OCI-LY3 (cell line): ENCODE measurements at regions not wholly inside any gene's neighbourhood (a gene's known extent, or its start where the extent isn't known, plus 50 kb on each side); places are given as distances from the start of the nearest gene placed in this dataset.

Source experiments
- H2AFZ ChIP-seq: fragments of 200-600, 300-600 bp; shearing (Covaris generic); 2 replicates; pipeline ENCODE4 v1.6.0; 2014; ENCODE audit warnings: antibody characterized with exemption, low read depth, low read length
- H3K27ac ChIP-seq: fragments of 200-600, 300-600 bp; sonication (generic); 2 replicates; pipeline ENCODE4 v1.5.1; 2014; ENCODE audit warnings: mild to moderate bottlenecking, low read length, moderate library complexity, mixed read lengths
- H3K27me3 ChIP-seq: fragments of 200-600, 300-600 bp; sonication (generic); 2 replicates; pipeline ENCODE4 v1.6.1; 2014; ENCODE audit warnings: low read depth, low read length, mixed read lengths
- H3K36me3 ChIP-seq: fragments of 200-600, 300-600 bp; sonication (generic); replicated peaks from 2 replicates; pipeline ENCODE3; 2014; ENCODE audit warnings: low read depth, low read length, mixed read lengths
- H3K4me1 ChIP-seq: fragments of 300-600, 200-600 bp; sonication (generic); 2 replicates; pipeline ENCODE4 v1.6.1; 2014; ENCODE audit warnings: low read length, mixed read lengths
- H3K4me2 ChIP-seq: fragments of 200-600, 300-600 bp; sonication (generic); 2 replicates; pipeline ENCODE4 v1.6.1; 2014; ENCODE audit warnings: low read length, mixed read lengths
- H3K4me3 ChIP-seq: fragments of 300-600, 200-600 bp; sonication (generic); 2 replicates; pipeline ENCODE4 v1.5.1; 2014; ENCODE audit warnings: antibody characterized with exemption, mild to moderate bottlenecking, low read length, moderate library complexity
- H3K79me2 ChIP-seq: fragments of 300-600, 200-600 bp; shearing (Covaris generic); 2 replicates; pipeline ENCODE4 v1.6.1; 2014; ENCODE audit warnings: mild to moderate bottlenecking, low read length, mixed read lengths
- H3K9ac ChIP-seq: fragments of 300-600, 200-600 bp; shearing (Covaris generic); 2 replicates; pipeline ENCODE4 v1.6.0; 2014; ENCODE audit warnings: mild to moderate bottlenecking, low read length, moderate library complexity
- H3K9me3 ChIP-seq: fragments of 200-600, 300-600 bp; shearing (Covaris generic); 2 replicates; pipeline ENCODE4 v1.6.1; 2014; ENCODE audit warnings: low read length, mixed read lengths; ENCODE audit not compliant: insufficient read depth
- H4K20me1 ChIP-seq: fragments of 200-600, 300-600 bp; sonication (generic); 2 replicates; pipeline ENCODE4 v1.6.1; 2016; ENCODE audit warnings: low read length, mixed read lengths; ENCODE audit not compliant: insufficient read depth
- CTCF ChIP-seq: fragments of 200-600, 300-600 bp; sonication (generic); IDR thresholded peaks from 2 replicates; pipeline ENCODE4 v1.5.1; 2014; ENCODE audit warnings: antibody characterized with exemption, low read length, low read depth
- EZH2phosphoT487 ChIP-seq: fragments of 200-600 bp; shearing (Covaris generic); IDR thresholded peaks from 2 replicates; pipeline ENCODE4 v1.6.1; 2018; ENCODE audit warnings: antibody characterized with exemption, mixed run types, low read depth

GRCh38 chr6:29884261-29884660 is 56.6 kb downstream of the HLA-G start:
- no peak for TF ChIP-seq EZH2phosphoT487
- no peak for TF ChIP-seq CTCF
- H3K4me3 ChIP-seq, result no peak overlapping the region
- no peak overlapping the region for H3K9ac ChIP-seq
- no peaks in the 10 kb centered on the region for H3K27me3 ChIP-seq
- H4K20me1 ChIP-seq, result no peaks in the 10 kb centered on the region
- H3K36me3 ChIP-seq, result no peaks in the 10 kb centered on the region
- H3K4me2 ChIP-seq, result no peak overlapping the region
- no peaks in the 10 kb centered on the region for H3K9me3 ChIP-seq
- H2AFZ ChIP-seq, result no peak overlapping the region
- no peaks in the 10 kb centered on the region for H3K79me2 ChIP-seq
- H3K27ac ChIP-seq, result no peak overlapping the region
- H3K4me1 ChIP-seq, result no peaks in the 10 kb centered on the region

GRCh38 chr6:29886701-29887100 is 55.6 kb upstream of the HLA-A start:
- TF ChIP-seq EZH2phosphoT487 (no peak), CTCF (no peak)
- Histone ChIP-seq H3K27me3 (no peaks in the 10 kb centered on the region), H3K79me2 (no peaks in the 10 kb centered on the region), H3K36me3 (no peaks in the 10 kb centered on the region), H4K20me1 (no peaks in the 10 kb centered on the region), H3K4me3 (no peak overlapping the region), H3K9me3 (no peaks in the 10 kb centered on the region), H3K4me2 (no peak overlapping the region), H3K27ac (no peak overlapping the region), H3K9ac (no peak overlapping the region), H2AFZ (no peak overlapping the region), H3K4me1 (peaks cover 10% of the 10 kb centered on the region)

- Histone ChIP-seq H3K4me3 (no peak overlapping the region), H3K27ac (no peak overlapping the region), H4K20me1 (no peaks in the 10 kb centered on the region), H3K79me2 (no peaks in the 10 kb centered on the region), H3K27me3 (no peaks in the 10 kb centered on the region), H3K4me2 (no peak overlapping the region), H3K4me1 (peaks cover 10% of the 10 kb centered on the region), H3K9me3 (no peaks in the 10 kb centered on the region), H3K9ac (0 out of 2 replicates have a peak overlapping the region, but pooled peaks have one; percentile 41), H2AFZ (no peak overlapping the region), H3K36me3 (no peaks in the 10 kb centered on the region)
- no peak for TF ChIP-seq EZH2phosphoT487
- no peak for TF ChIP-seq CTCF
Observed at GRCh38 chr6:29887330-29887818, 55.0 kb upstream of the HLA-A start.

GRCh38 chr6:29887819-29888776 is 54.2 kb upstream of the HLA-A start:
- Histone ChIP-seq H3K27ac (no peak overlapping the region), H3K79me2 (no peaks in the 10 kb centered on the region), H3K4me3 (no peak overlapping the region), H3K9ac (no peak overlapping the region), H3K4me1 (peaks cover 10% of the 10 kb centered on the region), H3K27me3 (no peaks in the 10 kb centered on the region), H3K36me3 (no peaks in the 10 kb centered on the region), H4K20me1 (no peaks in the 10 kb centered on the region), H2AFZ (no peak overlapping the region), H3K9me3 (no peaks in the 10 kb centered on the region), H3K4me2 (no peak overlapping the region)
- TF ChIP-seq EZH2phosphoT487 (no peak), CTCF (no peak)
